Mesenchymal stem cell (in vitro differentiated cells and primary cell): ENCODE measurements at regions not wholly inside any gene's neighbourhood (a gene's known extent, or its start where the extent isn't known, plus 50 kb on each side); places are given as distances from the start of the nearest gene placed in this dataset.
A peak's percentile ranks its signal among the peaks of the same experiment; 100 is the strongest.

Experiments
- DNase-seq: peaks from one replicate; pipeline ENCODE4 v3.0.0-alpha.2; 2013
- H2AFZ ChIP-seq: one replicate; pipeline ENCODE4 v1.6.1; 2013; ENCODE audit warnings: low read depth, mild to moderate bottlenecking, control low read depth, inconsistent platforms, low read length, moderate library complexity
- H2AK5ac ChIP-seq: 2 replicates; pipeline ENCODE4 v1.6.1; 2013; ENCODE audit warnings: low read length, moderate library complexity, mild to moderate bottlenecking, inconsistent platforms; ENCODE audit not compliant: severe bottlenecking
- H2BK120ac ChIP-seq: one replicate; pipeline ENCODE4 v1.6.1; 2013; ENCODE audit warnings: low read depth, mild to moderate bottlenecking, inconsistent platforms, low read length, moderate library complexity
- H2BK12ac ChIP-seq, 2 experiments: one replicate each; pipeline ENCODE4 v1.6.1; 2013; ENCODE audit warnings: inconsistent platforms in 2 of 2, low read length in 2 of 2, mild to moderate bottlenecking in 2 of 2, moderate library complexity in 2 of 2, control low read depth in 1 of 2
- H2BK15ac ChIP-seq: one replicate; pipeline ENCODE4 v1.6.1; 2013; ENCODE audit warnings: mild to moderate bottlenecking, low read depth, inconsistent platforms; ENCODE audit not compliant: poor library complexity, severe bottlenecking
- H2BK5ac ChIP-seq: 2 replicates; pipeline ENCODE4 v1.6.1; 2013; ENCODE audit warnings: low read depth, mild to moderate bottlenecking, low read length, control low read depth, inconsistent platforms; ENCODE audit not compliant: poor library complexity, severe bottlenecking
- H3K14ac ChIP-seq, 2 experiments: one replicate each; pipeline ENCODE4 v1.6.1; 2013; ENCODE audit warnings: inconsistent platforms in 2 of 2, low read length in 2 of 2, control low read depth in 1 of 2, mild to moderate bottlenecking in 1 of 2, moderate library complexity in 1 of 2
- H3K18ac ChIP-seq, 2 experiments: one replicate each; pipeline ENCODE4 v1.6.1; 2013; ENCODE audit warnings: inconsistent platforms in 2 of 2, low read length in 2 of 2, control low read depth in 1 of 2, low read depth in 1 of 2, mild to moderate bottlenecking in 1 of 2
- H3K23ac ChIP-seq, 2 experiments: one replicate each; pipeline ENCODE4 v1.6.1; 2013; ENCODE audit warnings: inconsistent platforms in 2 of 2, low read length in 2 of 2, mild to moderate bottlenecking in 2 of 2, moderate library complexity in 2 of 2, control low read depth in 1 of 2
- H3K27ac ChIP-seq: 2 replicates; pipeline ENCODE4 v1.5.1; 2013; ENCODE audit warnings: mild to moderate bottlenecking, moderate library complexity, low read length, control low read depth, inconsistent platforms; ENCODE audit not compliant: poor library complexity, severe bottlenecking
- H3K27me3 ChIP-seq, 2 experiments: 2 replicates each; pipeline versions ENCODE4 v1.6.1 to v1.7.0; 2013; ENCODE audit warnings: low read length in 2 of 2, mild to moderate bottlenecking in 2 of 2, moderate library complexity in 2 of 2, control low read depth in 1 of 2, inconsistent platforms in 1 of 2; ENCODE audit not compliant: control insufficient read depth in 1 of 2, insufficient read depth in 1 of 2
- H3K36me3 ChIP-seq, 2 experiments: 2 replicates each; pipeline versions ENCODE4 v1.6.1 to v1.7.0; 2013; ENCODE audit warnings: low read length in 2 of 2, control low read depth in 1 of 2, inconsistent platforms in 1 of 2, low read depth in 1 of 2, mild to moderate bottlenecking in 1 of 2; ENCODE audit not compliant: insufficient read depth in 2 of 2, control insufficient read depth in 1 of 2
- H3K4ac ChIP-seq, 2 experiments: one replicate each; pipeline ENCODE4 v1.6.1; 2013; ENCODE audit warnings: inconsistent platforms in 2 of 2, low read length in 2 of 2, mild to moderate bottlenecking in 2 of 2, moderate library complexity in 2 of 2, control low read depth in 1 of 2, low read depth in 1 of 2
- H3K4me1 ChIP-seq: 2 replicates; pipeline ENCODE4 v1.6.1; 2013; ENCODE audit warnings: low read depth, low read length, control low read depth; ENCODE audit not compliant: control insufficient read depth, insufficient read depth
- H3K4me2 ChIP-seq: 2 replicates; pipeline ENCODE4 v1.6.1; 2013; ENCODE audit warnings: low read length, mild to moderate bottlenecking, inconsistent platforms; ENCODE audit not compliant: poor library complexity, severe bottlenecking
- H3K4me3 ChIP-seq, 2 experiments: 2 replicates each; pipeline versions ENCODE4 v1.5.1 to v1.7.0; 2013; ENCODE audit warnings: low read length in 2 of 2, mild to moderate bottlenecking in 2 of 2, control low read depth in 1 of 2, low read depth in 1 of 2; ENCODE audit not compliant: insufficient read depth in 1 of 2
- H3K79me1 ChIP-seq: replicated peaks from 2 replicates; pipeline ENCODE4 v1.6.1; 2013; ENCODE audit warnings: mild to moderate bottlenecking, control low read depth, low read length, inconsistent platforms; ENCODE audit not compliant: poor library complexity, severe bottlenecking
- H3K9ac ChIP-seq: 2 replicates; pipeline ENCODE4 v1.7.0; 2013; ENCODE audit warnings: mild to moderate bottlenecking, low read length, moderate library complexity
- H3K9me3 ChIP-seq: 2 replicates; pipeline ENCODE4 v1.7.0; 2013; ENCODE audit warnings: mild to moderate bottlenecking, low read length; ENCODE audit not compliant: control insufficient read depth
- H4K8ac ChIP-seq: one replicate; pipeline ENCODE4 v1.6.1; 2013; ENCODE audit warnings: inconsistent platforms, mild to moderate bottlenecking, low read length, moderate library complexity
- H4K91ac ChIP-seq: one replicate; pipeline ENCODE4 v1.6.1; 2013; ENCODE audit warnings: mild to moderate bottlenecking, low read length, inconsistent platforms
- WGBS: methylation state at CpG from one replicate; pipeline ENCODE4 v1.1.7; 2013; ENCODE audit warnings: mixed read lengths; 5-methylcytosine and 5-hydroxymethylcytosine counted together

DNA sequence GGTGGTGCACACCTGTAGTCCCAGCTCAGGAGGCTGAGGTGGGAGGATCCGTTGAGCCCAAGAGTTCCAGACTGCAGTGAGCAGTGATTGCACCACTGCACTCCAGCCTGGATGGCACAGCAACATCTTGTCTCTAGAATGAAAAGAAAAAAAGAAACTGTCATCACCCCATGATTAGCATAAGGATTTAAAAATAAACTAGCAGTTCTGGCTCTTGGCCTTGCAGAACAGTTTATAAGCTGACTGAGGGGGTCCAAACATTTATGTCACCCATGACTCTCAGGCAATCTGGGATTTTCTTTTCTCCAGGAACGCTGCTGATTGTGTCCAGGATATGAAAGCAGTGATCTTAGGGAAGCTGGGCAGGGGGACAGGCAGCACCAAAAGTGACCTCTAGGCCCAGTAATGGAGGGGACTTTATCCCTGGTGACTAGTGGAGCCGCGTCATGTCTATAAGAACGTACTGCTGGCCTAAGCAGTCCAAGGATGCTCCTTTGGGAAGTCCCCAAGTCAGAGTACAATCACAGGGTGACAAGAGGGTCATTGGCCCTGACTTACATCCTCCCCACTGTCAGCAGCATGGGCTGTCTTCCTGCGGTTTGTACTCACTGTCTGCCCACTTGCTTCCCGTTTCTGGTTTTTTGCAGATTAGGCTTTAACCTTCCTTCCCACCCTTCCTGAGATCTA, 177.4 kb downstream of the ARHGAP12 start:
- Histone ChIP-seq H3K23ac (no peak overlapping the region), H2AFZ (no peak overlapping the region), H3K4me2 (no peak overlapping the region), H3K14ac (no peak overlapping the region), H3K4me3 (no peak overlapping the region), H3K4me1 (peaks cover 24% of the 10 kb centered on the region), H3K18ac (no peak overlapping the region), H3K4ac (no peak overlapping the region), H2BK12ac (no peak overlapping the region), H3K27ac (no peak overlapping the region), H3K9me3 (no peaks in the 10 kb centered on the region), H2AK5ac (no peak overlapping the region), H4K91ac (no peak overlapping the region), H3K36me3 (no peaks in the 10 kb centered on the region), H4K8ac (no peak overlapping the region), H3K9ac (no peak overlapping the region), H2BK5ac (no peak overlapping the region), H2BK15ac (no peak overlapping the region), H3K27me3 (no peaks in the 10 kb centered on the region), H3K79me1 (no peaks in the 10 kb centered on the region), H2BK120ac (no peak overlapping the region)
- DNase-seq = no peak
- 83% methylated on average over 7 of the region's 7 CpGs for WGBS

GRCh38 chr10:31749981-31750840, 178.4 kb downstream of the ARHGAP12 start:
- peak overlapping the region; percentile 91 for H4K91ac ChIP-seq
- H3K14ac ChIP-seq = peak overlapping the region in 1 of 2 experiments; percentile 15
- no peaks in the 10 kb centered on the region for H3K79me1 ChIP-seq
- DNase-seq = peak; percentile 38
- 78% methylated on average over 25 of the region's 28 CpGs for WGBS
- H3K4me3 ChIP-seq = no peak overlapping the region
- no peak overlapping the region for H2AK5ac ChIP-seq
- H3K9me3 ChIP-seq = no peaks in the 10 kb centered on the region
- no peak overlapping the region for H3K23ac ChIP-seq
- H2BK12ac ChIP-seq = peak overlapping the region in 1 of 2 experiments; percentile 68
- peak overlapping the region in 1 of 2 experiments; percentile 10 for H3K4ac ChIP-seq
- H2AFZ ChIP-seq = peak overlapping the region; percentile 36
- H3K18ac ChIP-seq = peak overlapping the region; percentile 24 to 55
- H3K27ac ChIP-seq = no peak overlapping the region
- no peak overlapping the region for H2BK15ac ChIP-seq
- peak overlapping the region; percentile 70 for H4K8ac ChIP-seq
- peak overlapping the region; percentile 45 for H2BK120ac ChIP-seq
- no peak overlapping the region for H3K4me2 ChIP-seq
- peak overlapping the region; percentile 37 for H2BK5ac ChIP-seq
- H3K27me3 ChIP-seq = no peaks in the 10 kb centered on the region
- no peaks in the 10 kb centered on the region for H3K36me3 ChIP-seq
- H3K9ac ChIP-seq = peak overlapping the region; percentile 60
- peaks cover 26% of the 10 kb centered on the region for H3K4me1 ChIP-seq

GRCh38 chr10:31749301-31749700, 179.3 kb downstream of the ARHGAP12 start:
- peak overlapping the region; percentile 68 for H2AK5ac ChIP-seq
- H3K14ac ChIP-seq = peak overlapping the region in 1 of 2 experiments; percentile 26
- H3K23ac ChIP-seq = peak overlapping the region in 1 of 2 experiments; percentile 23
- DNase-seq = no peak
- no peak overlapping the region for H2BK15ac ChIP-seq
- no peaks in the 10 kb centered on the region for H3K36me3 ChIP-seq
- H3K79me1 ChIP-seq = no peaks in the 10 kb centered on the region
- H4K8ac ChIP-seq = no peak overlapping the region
- H3K18ac ChIP-seq = peak overlapping the region; percentile 16 to 37
- peak overlapping the region; percentile 1 for H2BK5ac ChIP-seq
- H2AFZ ChIP-seq = no peak overlapping the region
- no peaks in the 10 kb centered on the region for H3K27me3 ChIP-seq
- peak overlapping the region in 1 of 2 experiments; percentile 45 for H2BK12ac ChIP-seq
- peaks cover 19% of the 10 kb centered on the region for H3K4me1 ChIP-seq
- 86% methylated on average over 13 of the region's 13 CpGs for WGBS
- no peak overlapping the region for H3K4me2 ChIP-seq
- H2BK120ac ChIP-seq = no peak overlapping the region
- H3K4ac ChIP-seq = no peak overlapping the region
- peak overlapping the region; percentile 9 for H4K91ac ChIP-seq
- no peaks in the 10 kb centered on the region for H3K9me3 ChIP-seq
- no peak overlapping the region for H3K4me3 ChIP-seq
- H3K9ac ChIP-seq = peak overlapping the region; percentile 60
- H3K27ac ChIP-seq = no peak overlapping the region
